Fibroblast of lung (primary cell): ENCODE measurements at regions not wholly inside any gene's neighbourhood (a gene's known extent, or its start where the extent isn't known, plus 50 kb on each side); places are given as distances from the start of the nearest gene placed in this dataset.
A peak's percentile ranks its signal among the peaks of the same experiment; 100 is the strongest.

Experiments used
- DNase-seq, 2 donors: peaks; one replicate each; pipeline versions ENCODE4 v3.0.0 to v3.0.0-alpha.2; 2010; ENCODE audit warnings: low read depth in 2 of 2
- H2AFZ ChIP-seq: 2 replicates; pipeline ENCODE4 v1.5.1; 2012; ENCODE audit warnings: low read length, control low read depth, inconsistent platforms
- H3K27ac ChIP-seq: 2 replicates; pipeline ENCODE4 v1.5.1; 2011; ENCODE audit warnings: low read length, control low read depth; ENCODE audit not compliant: insufficient read depth
- H3K27me3 ChIP-seq: 2 replicates; pipeline ENCODE4 v1.5.1; 2011; ENCODE audit warnings: mild to moderate bottlenecking, low read length; ENCODE audit not compliant: control insufficient read depth, insufficient read depth
- H3K36me3 ChIP-seq: 2 replicates; pipeline ENCODE4 v1.5.1; 2011; ENCODE audit warnings: low read length; ENCODE audit not compliant: control insufficient read depth, insufficient read depth
- H3K4me1 ChIP-seq: 2 replicates; pipeline ENCODE4 v1.5.1; 2011; ENCODE audit warnings: low read length; ENCODE audit not compliant: control insufficient read depth, insufficient read depth; ENCODE audit errors: extremely low read depth
- H3K4me2 ChIP-seq: 2 replicates; pipeline ENCODE4 v1.5.1; 2011; ENCODE audit warnings: low read length, control low read depth; ENCODE audit not compliant: insufficient read depth; ENCODE audit errors: extremely low read depth
- H3K4me3 ChIP-seq, 4 experiments: fragments of 200-600 bp in 1 of 4; sonication (generic) in 1 of 4; replicated peaks in 1 of 4; 2 replicates each; pipeline ENCODE4 v1.5.1; 2011 to 2016; ENCODE audit warnings: low read length in 4 of 4, low read depth in 3 of 4, mild to moderate bottlenecking in 3 of 4, control low read depth in 2 of 4, inconsistent platforms in 1 of 4, mixed read lengths in 1 of 4; ENCODE audit not compliant: insufficient read depth in 1 of 4; ENCODE audit errors: control extremely low read depth in 1 of 4
- H3K79me2 ChIP-seq: 2 replicates; pipeline ENCODE4 v1.5.1; 2012; ENCODE audit warnings: mild to moderate bottlenecking, low read length, inconsistent platforms; ENCODE audit not compliant: control insufficient read depth, insufficient read depth
- H3K9ac ChIP-seq: 2 replicates; pipeline ENCODE4 v1.5.1; 2011; ENCODE audit warnings: mild to moderate bottlenecking, low read length, control low read depth; ENCODE audit not compliant: insufficient read depth
- H3K9me3 ChIP-seq: 2 replicates; pipeline ENCODE4 v1.5.1; 2012; ENCODE audit warnings: low read depth, low read length; ENCODE audit not compliant: control insufficient read depth, insufficient read depth
- H4K20me1 ChIP-seq: 2 replicates; pipeline ENCODE4 v1.5.1; 2011; ENCODE audit warnings: low read length; ENCODE audit not compliant: control insufficient read depth, insufficient read depth; ENCODE audit errors: extremely low read depth
- EZH2 ChIP-seq: IDR thresholded peaks from 2 replicates; pipeline ENCODE4 v1.5.1; 2012; ENCODE audit warnings: low read length, control low read depth, mild to moderate bottlenecking; ENCODE audit errors: missing control alignments
- TF ChIP-seq, protein P1 (sequence below), 2 donors: IDR thresholded peaks in 1 of 2; conservative IDR thresholded peaks in 1 of 2; 1 replicate in 1 of 2; 2 replicates in 1 of 2; pipeline ENCODE4 v1.5.1; 2011 to 2012; ENCODE audit warnings: low read length in 2 of 2, control low read depth in 1 of 2, inconsistent platforms in 1 of 2, low read depth in 1 of 2, mild to moderate bottlenecking in 1 of 2

GRCh38 chr9:106771608-106772007, 91.4 kb upstream of the ZNF462 start:
- Histone ChIP-seq H3K4me2 (no peak overlapping the region), H3K9ac (no peak overlapping the region), H3K27ac (no peak overlapping the region), H3K4me3 (no peak overlapping the region), H3K79me2 (no peaks in the 10 kb centered on the region), H4K20me1 (no peaks in the 10 kb centered on the region), H3K27me3 (no peaks in the 10 kb centered on the region), H3K4me1 (no peaks in the 10 kb centered on the region), H3K36me3 (no peaks in the 10 kb centered on the region), H2AFZ (no peak overlapping the region), H3K9me3 (no peaks in the 10 kb centered on the region)
- no peak for TF ChIP-seq EZH2
- TF ChIP-seq, protein P1, sequence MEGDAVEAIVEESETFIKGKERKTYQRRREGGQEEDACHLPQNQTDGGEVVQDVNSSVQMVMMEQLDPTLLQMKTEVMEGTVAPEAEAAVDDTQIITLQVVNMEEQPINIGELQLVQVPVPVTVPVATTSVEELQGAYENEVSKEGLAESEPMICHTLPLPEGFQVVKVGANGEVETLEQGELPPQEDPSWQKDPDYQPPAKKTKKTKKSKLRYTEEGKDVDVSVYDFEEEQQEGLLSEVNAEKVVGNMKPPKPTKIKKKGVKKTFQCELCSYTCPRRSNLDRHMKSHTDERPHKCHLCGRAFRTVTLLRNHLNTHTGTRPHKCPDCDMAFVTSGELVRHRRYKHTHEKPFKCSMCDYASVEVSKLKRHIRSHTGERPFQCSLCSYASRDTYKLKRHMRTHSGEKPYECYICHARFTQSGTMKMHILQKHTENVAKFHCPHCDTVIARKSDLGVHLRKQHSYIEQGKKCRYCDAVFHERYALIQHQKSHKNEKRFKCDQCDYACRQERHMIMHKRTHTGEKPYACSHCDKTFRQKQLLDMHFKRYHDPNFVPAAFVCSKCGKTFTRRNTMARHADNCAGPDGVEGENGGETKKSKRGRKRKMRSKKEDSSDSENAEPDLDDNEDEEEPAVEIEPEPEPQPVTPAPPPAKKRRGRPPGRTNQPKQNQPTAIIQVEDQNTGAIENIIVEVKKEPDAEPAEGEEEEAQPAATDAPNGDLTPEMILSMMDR (conservative IDR thresholded peaks at IDR 0.05 in 1 of 2, IDR thresholded peaks at IDR 0.05 in 1 of 2; ENCODE audit: low read depth in 1 of 2, low read length in 2 of 2), result no peak
- peak in 1 of 2 donors; percentile 6 for DNase-seq

- H3K27ac ChIP-seq, result no peak overlapping the region
- no peaks in the 10 kb centered on the region for H3K79me2 ChIP-seq
- no peaks in the 10 kb centered on the region for H3K36me3 ChIP-seq
- H3K4me1 ChIP-seq, result no peaks in the 10 kb centered on the region
- H3K9ac ChIP-seq, result no peak overlapping the region
- no peaks in the 10 kb centered on the region for H3K27me3 ChIP-seq
- H3K4me3 ChIP-seq, result no peak overlapping the region
- no peaks in the 10 kb centered on the region for H3K9me3 ChIP-seq
- DNase-seq, result peak in 1 of 2 donors; percentile 35
- H2AFZ ChIP-seq, result no peak overlapping the region
- no peak for TF ChIP-seq EZH2
- TF ChIP-seq, protein P1 (conservative IDR thresholded peaks at IDR 0.05 in 1 of 2, IDR thresholded peaks at IDR 0.05 in 1 of 2; ENCODE audit: low read depth in 1 of 2, low read length in 2 of 2), result no peak
- H3K4me2 ChIP-seq, result no peak overlapping the region
- no peaks in the 10 kb centered on the region for H4K20me1 ChIP-seq
Observed at GRCh38 chr9:106772523-106773290, 90.3 kb upstream of the ZNF462 start.

- Histone ChIP-seq H3K4me2 (no peak overlapping the region), H3K27ac (no peak overlapping the region), H3K27me3 (no peaks in the 10 kb centered on the region), H2AFZ (no peak overlapping the region), H4K20me1 (no peaks in the 10 kb centered on the region), H3K4me3 (no peak overlapping the region), H3K4me1 (no peaks in the 10 kb centered on the region), H3K9ac (no peak overlapping the region), H3K79me2 (no peaks in the 10 kb centered on the region), H3K36me3 (no peaks in the 10 kb centered on the region), H3K9me3 (no peaks in the 10 kb centered on the region)
- no peak for DNase-seq
- TF ChIP-seq EZH2, result no peak
- TF ChIP-seq, protein P1 (conservative IDR thresholded peaks at IDR 0.05 in 1 of 2, IDR thresholded peaks at IDR 0.05 in 1 of 2; ENCODE audit: low read depth in 1 of 2, low read length in 2 of 2), result no peak
Observed at GRCh38 chr9:106773750-106774149, 89.2 kb upstream of the ZNF462 start.
